K562 (cell line): ENCODE measurements at regions not wholly inside any gene's neighbourhood (a gene's known extent, or its start where the extent isn't known, plus 50 kb on each side); places are given as distances from the start of the nearest gene placed in this dataset.

Source experiments
- ATAC-seq: fragments of 200-7000 bp; cut with Tn5 transposase; 3 replicates; pipeline ENCODE4 v1.9.1; 2020; ENCODE audit warnings: moderate library complexity
- BruUV-seq: library from RNA; stranded (reverse); fragments of 400-500 nt; replicated peaks from 2 replicates; lab custom pipeline; 2021; lab: Mats Ljungman, UMichigan
- CTCF ChIA-PET: fragments of 300-600 bp; formaldehyde crosslinking; extraction: SDS; loops from one replicate; lab custom pipeline; 2021; ENCODE audit warnings: low intra/inter-chr PET ratio; lab: Yijun Ruan, JAX
- POLR2A ChIA-PET: fragments of 300-600, 350-650 bp; sonication (Branson Sonifier 250); formaldehyde crosslinking; extraction: SDS; loops from one replicate; lab custom pipeline; 2021; ENCODE audit warnings: antibody characterized with exemption, inconsistent platforms; lab: Yijun Ruan, JAX
- DNase-seq, 4 experiments: peaks; one replicate each; pipeline versions ENCODE4 v3.0.0 to v3.0.0-alpha.2; 2011 to 2018; ENCODE audit warnings: low spot score in 3 of 4, mixed read lengths in 3 of 4; ENCODE audit errors: extremely low read depth in 1 of 4
- FAIRE-seq: peaks from 2 replicates; lab custom pipeline; 2011; peaks lifted over from hg19 to GRCh38; lab: Jason Lieb, UNC
- H2AFZ ChIP-seq: 2 replicates; pipeline ENCODE4 v1.6.0; 2011; ENCODE audit warnings: low read depth, low read length, control low read depth, inconsistent platforms
- H3K27ac ChIP-seq: fragments of 200-600 bp; 3 replicates; pipeline ENCODE4 v1.8.0; 2011; ENCODE audit warnings: low read depth, mild to moderate bottlenecking, control low read depth, inconsistent platforms, low read length, moderate library complexity, mixed read lengths; ENCODE audit errors: extremely low read depth
- H3K27me3 ChIP-seq, 2 experiments: fragments of 300-600 bp in 1 of 2; 2 replicates in 1 of 2; 3 replicates in 1 of 2; pipeline versions ENCODE4 v1.6.0 to v1.8.0; 2011; ENCODE audit warnings: inconsistent platforms in 2 of 2, low read length in 2 of 2, mild to moderate bottlenecking in 1 of 2, mixed read lengths in 1 of 2, moderate library complexity in 1 of 2; ENCODE audit not compliant: control insufficient read depth in 2 of 2, insufficient read depth in 2 of 2
- H3K36me3 ChIP-seq: fragments of 300-600 bp; 3 replicates; pipeline ENCODE4 v1.8.0; 2011; ENCODE audit warnings: mild to moderate bottlenecking, low read length, inconsistent platforms; ENCODE audit not compliant: control insufficient read depth, insufficient read depth
- H3K4me1 ChIP-seq, 2 experiments: fragments of 200-600 bp in 1 of 2; replicated peaks in 1 of 2; 2 replicates in 1 of 2; 3 replicates in 1 of 2; pipeline versions ENCODE4 v1.5.1 to v1.8.0; 2011; ENCODE audit warnings: inconsistent platforms in 2 of 2, low read length in 2 of 2, mild to moderate bottlenecking in 1 of 2, mixed read lengths in 1 of 2, moderate library complexity in 1 of 2; ENCODE audit not compliant: control insufficient read depth in 2 of 2, insufficient read depth in 2 of 2
- H3K4me2 ChIP-seq: 2 replicates; pipeline ENCODE4 v1.6.1; 2011; ENCODE audit warnings: low read length, control low read depth, inconsistent platforms, mixed read lengths; ENCODE audit not compliant: insufficient read depth
- H3K4me3 ChIP-seq: fragments of 200-600 bp; sonication (generic), shearing (Covaris generic); 2 replicates; pipeline ENCODE4 v1.5.1; 2016; ENCODE audit warnings: control low read depth, inconsistent platforms
- H3K79me2 ChIP-seq: fragments of 200-600 bp; 3 replicates; pipeline ENCODE4 v1.8.0; 2011; ENCODE audit warnings: low read length, inconsistent platforms; ENCODE audit not compliant: control insufficient read depth, insufficient read depth
- H3K9ac ChIP-seq, 2 experiments: 2 replicates each; pipeline versions ENCODE4 v1.6.0 to v1.6.1; 2011; ENCODE audit warnings: low read depth in 2 of 2, low read length in 2 of 2, control low read depth in 1 of 2, inconsistent platforms in 1 of 2, mild to moderate bottlenecking in 1 of 2, mixed read lengths in 1 of 2; ENCODE audit not compliant: insufficient read depth in 1 of 2
- H3K9me1 ChIP-seq: one replicate; pipeline ENCODE4 v1.6.0; 2011; ENCODE audit warnings: inconsistent platforms, mild to moderate bottlenecking, low read length, moderate library complexity; ENCODE audit not compliant: control insufficient read depth, insufficient read depth
- H3K9me3 ChIP-seq: replicated peaks from 2 replicates; pipeline ENCODE4 v1.5.1; 2011; ENCODE audit warnings: low read depth, low read length, inconsistent platforms; ENCODE audit not compliant: control insufficient read depth, insufficient read depth
- H4K20me1 ChIP-seq: replicated peaks from 2 replicates; pipeline ENCODE4 v1.6.1; 2011; ENCODE audit warnings: low read length, inconsistent platforms, mixed read lengths; ENCODE audit not compliant: control insufficient read depth, insufficient read depth
- MEF2D ChIP-seq: conservative IDR thresholded peaks from 2 replicates; pipeline ENCODE4 v1.6.1; 2016; ENCODE audit warnings: low read depth, missing genetic modification characterization, missing compliant biosample characterization
- RAD51 ChIP-seq: fragments of 450-650 bp; IDR thresholded peaks from 2 replicates; pipeline ENCODE4 v1.7.1; 2016; ENCODE audit warnings: low read depth, mild to moderate bottlenecking, borderline replicate concordance
- SIN3A ChIP-seq, 2 experiments: fragments of 150-350 bp in 1 of 2; IDR thresholded peaks; 2 replicates each; pipeline ENCODE4 v1.6.1; 2011 to 2016; ENCODE audit warnings: borderline replicate concordance in 2 of 2, low read depth in 2 of 2, low read length in 2 of 2, mild to moderate bottlenecking in 2 of 2, moderate library complexity in 2 of 2; ENCODE audit not compliant: control insufficient read depth in 1 of 2
- YY1 ChIP-seq, 3 experiments: IDR thresholded peaks; 2 replicates each; pipeline ENCODE4 v1.6.1; 2011; ENCODE audit warnings: low read length in 2 of 3, mild to moderate bottlenecking in 2 of 3, moderate library complexity in 2 of 3, borderline replicate concordance in 1 of 3, control low read depth in 1 of 3, low read depth in 1 of 3; ENCODE audit not compliant: insufficient read depth in 3 of 3, insufficient replicate concordance in 2 of 3, control insufficient read depth in 1 of 3, insufficient read length in 1 of 3; ENCODE audit errors: extremely low read depth in 1 of 3
- ZNF232 ChIP-seq: sonication (generic); formaldehyde crosslinking; IDR thresholded peaks from 2 replicates; pipeline ENCODE4 v1.8.0; 2022; ENCODE audit warnings: mild to moderate bottlenecking, missing genetic modification reagents
- WGBS: fragments of 100-300 bp; shearing (Covaris generic); methylation state at CpG from one replicate; pipeline ENCODE4 v1.1.6; 2016; ENCODE audit warnings: low coverage, mixed read lengths; ENCODE audit not compliant: insufficient coverage; ENCODE audit errors: missing lambda C conversion rate; 5-methylcytosine and 5-hydroxymethylcytosine counted together
- in situ Hi-C: fragments of 300-500 bp; cut with MboI; formaldehyde crosslinking; loops from 4 replicates; pipeline ENCODE4 v1.15.0; 2018; ENCODE audit warnings: inconsistent platforms, mixed read lengths
- intact Hi-C: fragments of 100-400 bp; cut with micrococcal nuclease; formaldehyde crosslinking; loops from 2 replicates; pipeline ENCODE4 v1.14.2; 2022
- TF ChIP-seq, protein P1 (sequence below): fragments of 250-450 bp; sonication (Bioruptor Pico); IDR thresholded peaks from 2 replicates; pipeline ENCODE4 v1.5.0; 2021; ENCODE audit warnings: mild to moderate bottlenecking, borderline replicate concordance
- TF ChIP-seq, protein P2 (sequence below), 2 experiments: IDR thresholded peaks in 1 of 2; conservative IDR thresholded peaks in 1 of 2; 2 replicates each; pipeline ENCODE4 v1.6.1; 2016; ENCODE audit warnings: low read depth in 2 of 2, mild to moderate bottlenecking in 1 of 2, missing compliant biosample characterization in 1 of 2, missing genetic modification characterization in 1 of 2, moderate library complexity in 1 of 2

DNA sequence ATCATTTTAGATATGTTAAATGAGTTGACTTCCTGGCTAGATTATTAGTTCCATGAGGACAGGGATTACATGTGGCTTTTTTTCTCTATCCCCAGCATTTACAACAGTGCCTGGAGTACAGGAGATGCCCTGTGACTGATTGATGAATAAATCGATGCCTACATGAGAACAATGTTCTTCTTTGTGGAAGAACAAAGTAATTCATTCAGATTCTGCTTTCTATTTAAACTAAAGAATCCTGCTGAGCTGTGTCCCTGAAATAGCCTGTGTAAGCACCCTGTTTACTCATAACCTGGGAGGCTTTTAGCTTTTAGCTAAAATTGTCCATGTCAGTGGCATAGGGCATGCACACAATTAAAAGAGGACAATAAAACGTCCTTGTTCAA is 125.1 kb upstream of the BTBD3 start:
- Histone ChIP-seq H4K20me1 (no peaks in the 10 kb centered on the region), H3K27me3 (no peaks in the 10 kb centered on the region), H3K79me2 (no peaks in the 10 kb centered on the region), H3K4me1 (no peaks in the 10 kb centered on the region), H3K4me2 (no peak overlapping the region), H3K4me3 (no peak overlapping the region), H3K36me3 (no peaks in the 10 kb centered on the region), H2AFZ (no peak overlapping the region), H3K9me3 (no peaks in the 10 kb centered on the region), H3K9ac (no peak overlapping the region), H3K9me1 (no peaks in the 10 kb centered on the region), H3K27ac (no peak overlapping the region)
- no peak for ATAC-seq
- intact Hi-C loops: no loop called here
- CTCF ChIA-PET: no interaction called here
- no peak for DNase-seq
- in situ Hi-C loops: no loop called here
- BruUV-seq: no TSS peak
- TF ChIP-seq SIN3A (IDR thresholded peaks at IDR 0.05; ENCODE audit: borderline replicate concordance in 2 of 2, control insufficient read depth in 1 of 2, low read depth in 2 of 2, low read length in 2 of 2): no peak
- TF ChIP-seq MEF2D (tag): no peak
- 9% methylated on average over 2 of the region's 2 CpGs for WGBS
- no peak for FAIRE-seq
- POLR2A ChIA-PET: no interaction called here

DNA sequence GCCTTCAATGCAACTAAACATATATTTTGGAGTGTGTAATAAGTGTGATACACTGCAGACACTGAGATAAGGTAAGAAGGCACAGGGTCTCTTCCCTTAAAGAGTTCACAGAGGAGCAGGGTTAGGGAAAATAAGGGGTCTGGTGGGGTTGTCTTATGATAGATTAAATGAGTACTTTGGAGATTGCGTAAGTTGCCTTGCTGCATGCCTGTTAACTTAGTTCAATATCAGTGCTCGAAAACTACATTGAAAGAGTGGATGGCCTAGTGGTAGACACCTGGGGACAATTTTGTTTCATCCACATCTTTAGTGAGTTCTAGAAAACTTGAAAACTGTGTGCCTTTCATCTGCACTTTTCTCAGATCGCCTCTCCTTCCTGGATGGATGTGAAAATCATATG is 123.2 kb upstream of the BTBD3 start:
- POLR2A ChIA-PET: no interaction called here
- no peak overlapping the region for H3K4me2 ChIP-seq
- no peak overlapping the region for H3K9ac ChIP-seq
- WGBS: 0% methylated on average over 3 of the region's 3 CpGs
- no peaks in the 10 kb centered on the region for H3K9me1 ChIP-seq
- no peak for DNase-seq
- no peaks in the 10 kb centered on the region for H3K27me3 ChIP-seq
- no peaks in the 10 kb centered on the region for H3K79me2 ChIP-seq
- no peaks in the 10 kb centered on the region for H3K4me1 ChIP-seq
- intact Hi-C loops: no loop called here
- TF ChIP-seq YY1 (IDR thresholded peaks at IDR 0.05; ENCODE audit: borderline replicate concordance in 1 of 3, control insufficient read depth in 1 of 3, extremely low read depth in 1 of 3, insufficient read depth in 3 of 3, insufficient read length in 1 of 3, insufficient replicate concordance in 2 of 3, low read depth in 1 of 3, low read length in 2 of 3) (no peak), ZNF232 (CRISPR knock-in tag) (no peak), RAD51 (no peak)
- TF ChIP-seq, protein P1, sequence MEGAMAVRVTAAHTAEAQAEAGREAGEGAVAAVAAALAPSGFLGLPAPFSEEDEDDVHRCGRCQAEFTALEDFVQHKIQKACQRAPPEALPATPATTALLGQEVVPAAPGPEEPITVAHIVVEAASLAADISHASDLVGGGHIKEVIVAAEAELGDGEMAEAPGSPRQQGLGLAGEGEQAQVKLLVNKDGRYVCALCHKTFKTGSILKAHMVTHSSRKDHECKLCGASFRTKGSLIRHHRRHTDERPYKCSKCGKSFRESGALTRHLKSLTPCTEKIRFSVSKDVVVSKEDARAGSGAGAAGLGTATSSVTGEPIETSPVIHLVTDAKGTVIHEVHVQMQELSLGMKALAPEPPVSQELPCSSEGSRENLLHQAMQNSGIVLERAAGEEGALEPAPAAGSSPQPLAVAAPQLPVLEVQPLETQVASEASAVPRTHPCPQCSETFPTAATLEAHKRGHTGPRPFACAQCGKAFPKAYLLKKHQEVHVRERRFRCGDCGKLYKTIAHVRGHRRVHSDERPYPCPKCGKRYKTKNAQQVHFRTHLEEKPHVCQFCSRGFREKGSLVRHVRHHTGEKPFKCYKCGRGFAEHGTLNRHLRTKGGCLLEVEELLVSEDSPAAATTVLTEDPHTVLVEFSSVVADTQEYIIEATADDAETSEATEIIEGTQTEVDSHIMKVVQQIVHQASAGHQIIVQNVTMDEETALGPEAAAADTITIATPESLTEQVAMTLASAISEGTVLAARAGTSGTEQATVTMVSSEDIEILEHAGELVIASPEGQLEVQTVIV (CRISPR knock-in tag): no peak
- TF ChIP-seq, protein P2, sequence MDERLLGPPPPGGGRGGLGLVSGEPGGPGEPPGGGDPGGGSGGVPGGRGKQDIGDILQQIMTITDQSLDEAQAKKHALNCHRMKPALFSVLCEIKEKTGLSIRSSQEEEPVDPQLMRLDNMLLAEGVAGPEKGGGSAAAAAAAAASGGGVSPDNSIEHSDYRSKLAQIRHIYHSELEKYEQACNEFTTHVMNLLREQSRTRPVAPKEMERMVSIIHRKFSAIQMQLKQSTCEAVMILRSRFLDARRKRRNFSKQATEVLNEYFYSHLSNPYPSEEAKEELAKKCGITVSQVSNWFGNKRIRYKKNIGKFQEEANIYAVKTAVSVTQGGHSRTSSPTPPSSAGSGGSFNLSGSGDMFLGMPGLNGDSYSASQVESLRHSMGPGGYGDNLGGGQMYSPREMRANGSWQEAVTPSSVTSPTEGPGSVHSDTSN (CRISPR knock-in tag; IDR thresholded peaks at IDR 0.05; ENCODE audit: low read depth): no peak
- TF ChIP-seq, protein P2 (tag; conservative IDR thresholded peaks at IDR 0.05; ENCODE audit: low read depth): no peak
- TF ChIP-seq, all 486 proteins: peak for 0
- H3K36me3 ChIP-seq: no peaks in the 10 kb centered on the region
- H2AFZ ChIP-seq: no peak overlapping the region
- in situ Hi-C loops: no loop called here
- no TSS peak for BruUV-seq
- ATAC-seq (no peak), FAIRE-seq (no peak)
- CTCF ChIA-PET: no interaction called here
- H3K27ac ChIP-seq: no peak overlapping the region
- H3K4me3 ChIP-seq: no peak overlapping the region
- no peaks in the 10 kb centered on the region for H4K20me1 ChIP-seq
- H3K9me3 ChIP-seq: no peaks in the 10 kb centered on the region
